ENCODE measurements at regions not wholly inside any gene's neighbourhood (a gene's known extent, or its start where the extent isn't known, plus 50 kb on each side); places are given as distances from the start of the nearest gene placed in this dataset.

DNA sequence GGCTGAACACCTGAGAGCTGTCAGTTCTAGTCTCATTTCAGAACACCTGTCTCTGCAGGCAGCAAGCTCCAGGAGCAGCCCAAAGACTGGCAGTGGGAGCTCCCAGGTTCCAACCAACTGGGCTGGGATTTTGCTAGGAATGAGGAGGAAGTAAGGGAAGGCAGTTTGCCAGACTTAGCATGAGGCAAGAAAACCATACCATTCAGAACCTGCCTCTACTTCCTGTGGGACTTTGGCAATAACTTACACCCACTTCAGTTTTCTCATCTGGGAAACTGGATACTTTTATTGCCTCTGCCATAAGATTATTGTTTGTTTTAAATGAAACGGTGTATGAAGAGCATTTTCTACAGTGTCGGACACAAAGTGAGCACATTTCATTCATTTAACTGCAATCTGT lies 363.7 kb upstream of the ISX start:
- ChIA-PET POLR2A (no interaction called here), CTCF (no interaction called here)
- H3K36me3 ChIP-seq (ENCODE audit: insufficient read depth, low read length), result no peaks in the 10 kb centered on the region
- no peak overlapping the region for H3K27ac Mint-ChIP-seq
- H3K4me3 Mint-ChIP-seq, result no peak overlapping the region
- TF ChIP-seq, protein P1, sequence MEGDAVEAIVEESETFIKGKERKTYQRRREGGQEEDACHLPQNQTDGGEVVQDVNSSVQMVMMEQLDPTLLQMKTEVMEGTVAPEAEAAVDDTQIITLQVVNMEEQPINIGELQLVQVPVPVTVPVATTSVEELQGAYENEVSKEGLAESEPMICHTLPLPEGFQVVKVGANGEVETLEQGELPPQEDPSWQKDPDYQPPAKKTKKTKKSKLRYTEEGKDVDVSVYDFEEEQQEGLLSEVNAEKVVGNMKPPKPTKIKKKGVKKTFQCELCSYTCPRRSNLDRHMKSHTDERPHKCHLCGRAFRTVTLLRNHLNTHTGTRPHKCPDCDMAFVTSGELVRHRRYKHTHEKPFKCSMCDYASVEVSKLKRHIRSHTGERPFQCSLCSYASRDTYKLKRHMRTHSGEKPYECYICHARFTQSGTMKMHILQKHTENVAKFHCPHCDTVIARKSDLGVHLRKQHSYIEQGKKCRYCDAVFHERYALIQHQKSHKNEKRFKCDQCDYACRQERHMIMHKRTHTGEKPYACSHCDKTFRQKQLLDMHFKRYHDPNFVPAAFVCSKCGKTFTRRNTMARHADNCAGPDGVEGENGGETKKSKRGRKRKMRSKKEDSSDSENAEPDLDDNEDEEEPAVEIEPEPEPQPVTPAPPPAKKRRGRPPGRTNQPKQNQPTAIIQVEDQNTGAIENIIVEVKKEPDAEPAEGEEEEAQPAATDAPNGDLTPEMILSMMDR (IDR thresholded peaks at IDR 0.05), result no peak
- H3K9me3 Mint-ChIP-seq, result peaks cover 6% of the 10 kb centered on the region
- no peaks in the 10 kb centered on the region for H3K4me1 ChIP-seq (ENCODE audit: insufficient read depth, low read length)
- ATAC-seq (ENCODE audit: poor library complexity), result no peak
- H3K36me3 Mint-ChIP-seq (ENCODE audit: low read depth), result no peaks in the 10 kb centered on the region
- H3K27ac ChIP-seq (ENCODE audit: low read depth in 1 of 2, low read length in 2 of 2), result no peak overlapping the region
- DNase-seq, result no peak
- no peaks in the 10 kb centered on the region for H3K4me1 Mint-ChIP-seq (ENCODE audit: low read depth)
- H3K27me3 ChIP-seq (ENCODE audit: control insufficient read depth in 1 of 2, insufficient read depth in 2 of 2, low read length in 2 of 2), result no peaks in the 10 kb centered on the region
- H3K4me3 ChIP-seq (ENCODE audit: low read length), result no peak overlapping the region
- H3K9me3 ChIP-seq (ENCODE audit: control insufficient read depth in 1 of 2, insufficient read depth in 1 of 2, low read length in 2 of 2), result peaks cover 0 to 3% of the 10 kb centered on the region in 2 experiments
- intact Hi-C loops (cut with DNase I, micrococcal nuclease), result no loop called here
- H3K27me3 Mint-ChIP-seq, result peaks cover 11% of the 10 kb centered on the region

DNA sequence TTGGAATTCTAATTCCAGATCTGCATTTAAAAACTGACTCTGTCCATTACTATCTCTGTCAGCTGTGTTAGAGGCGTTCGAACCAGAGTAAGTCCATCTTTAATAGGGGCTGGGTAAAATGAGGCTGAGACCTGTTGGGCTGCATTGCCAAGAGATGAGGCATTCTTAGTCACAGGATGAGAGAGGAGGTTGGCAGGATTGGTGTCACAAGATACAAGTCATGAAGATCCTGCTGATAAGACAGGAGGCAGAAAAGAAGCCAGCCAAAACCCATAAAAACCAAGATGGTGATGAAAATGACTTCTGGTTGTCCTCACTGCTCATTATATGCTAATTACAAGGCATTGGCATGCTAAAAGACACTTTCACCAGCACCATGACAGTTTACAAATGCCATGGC lies 356.3 kb upstream of the ISX start:
- CTCF ChIA-PET, result no interaction called here
- no peaks in the 10 kb centered on the region for H3K27me3 ChIP-seq (ENCODE audit: control insufficient read depth in 1 of 2, insufficient read depth in 2 of 2, low read length in 2 of 2)
- no peak overlapping the region for H3K4me3 Mint-ChIP-seq
- POLR2A ChIA-PET, result no interaction called here
- no peak for DNase-seq
- H3K36me3 ChIP-seq (ENCODE audit: insufficient read depth, low read length), result no peaks in the 10 kb centered on the region
- H3K9me3 Mint-ChIP-seq, result peaks cover 11% of the 10 kb centered on the region
- H3K27ac ChIP-seq (ENCODE audit: low read depth in 1 of 2, low read length in 2 of 2), result no peak overlapping the region
- H3K27me3 Mint-ChIP-seq, result no peaks in the 10 kb centered on the region
- H3K4me1 Mint-ChIP-seq (ENCODE audit: low read depth), result no peaks in the 10 kb centered on the region
- no peak overlapping the region for H3K27ac Mint-ChIP-seq
- no peaks in the 10 kb centered on the region for H3K36me3 Mint-ChIP-seq (ENCODE audit: low read depth)
- intact Hi-C loops (cut with DNase I, micrococcal nuclease), result no loop called here
- TF ChIP-seq, protein P1 (IDR thresholded peaks at IDR 0.05), result no peak
- no peaks in the 10 kb centered on the region for H3K4me1 ChIP-seq (ENCODE audit: insufficient read depth, low read length)
- H3K4me3 ChIP-seq (ENCODE audit: low read length), result no peak overlapping the region
- no peak for ATAC-seq (ENCODE audit: poor library complexity)
- H3K9me3 ChIP-seq (ENCODE audit: control insufficient read depth in 1 of 2, insufficient read depth in 1 of 2, low read length in 2 of 2), result no peaks in the 10 kb centered on the region

DNA sequence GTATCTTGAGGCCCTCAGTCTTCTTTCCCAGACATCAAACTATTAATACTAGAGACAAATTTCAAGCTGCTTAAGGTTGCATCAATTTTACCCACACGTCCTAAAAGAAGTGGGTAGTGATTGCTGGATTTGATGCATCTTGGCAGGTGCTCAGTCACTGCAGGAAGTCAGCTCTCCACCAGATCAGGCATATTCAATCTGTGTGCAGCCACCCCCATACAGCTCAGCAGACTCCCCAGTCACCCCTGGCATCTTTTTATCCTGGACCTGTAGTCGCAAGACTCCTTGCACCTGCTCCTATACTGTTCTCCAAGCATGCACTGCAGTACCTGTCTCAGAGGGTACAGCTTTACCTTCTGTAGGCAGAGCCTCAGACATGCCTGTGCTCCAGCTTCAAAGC lies 343.1 kb upstream of the ISX start:
- intact Hi-C loops (cut with DNase I, micrococcal nuclease), result no loop called here
- Mint-ChIP-seq H3K9me3 (peaks cover 3% of the 10 kb centered on the region), H3K36me3 (ENCODE audit: low read depth) (no peaks in the 10 kb centered on the region), H3K27me3 (peaks cover 9% of the 10 kb centered on the region), H3K27ac (no peak overlapping the region), H3K4me3 (no peak overlapping the region), H3K4me1 (ENCODE audit: low read depth) (no peaks in the 10 kb centered on the region)
- POLR2A ChIA-PET, result no interaction called here
- no peak overlapping the region for H3K4me3 ChIP-seq (ENCODE audit: low read length)
- no peaks in the 10 kb centered on the region for H3K4me1 ChIP-seq (ENCODE audit: insufficient read depth, low read length)
- H3K36me3 ChIP-seq (ENCODE audit: insufficient read depth, low read length), result no peaks in the 10 kb centered on the region
- no peaks in the 10 kb centered on the region for H3K27me3 ChIP-seq (ENCODE audit: control insufficient read depth in 1 of 2, insufficient read depth in 2 of 2, low read length in 2 of 2)
- peaks cover 0 to 15% of the 10 kb centered on the region in 2 experiments for H3K9me3 ChIP-seq (ENCODE audit: control insufficient read depth in 1 of 2, insufficient read depth in 1 of 2, low read length in 2 of 2)
- TF ChIP-seq, protein P1 (IDR thresholded peaks at IDR 0.05), result no peak
- no peak for ATAC-seq (ENCODE audit: poor library complexity)
- CTCF ChIA-PET, result no interaction called here
- DNase-seq, result no peak
- H3K27ac ChIP-seq (ENCODE audit: low read depth in 1 of 2, low read length in 2 of 2), result no peak overlapping the region
